ENCODE measurements at regions not wholly inside any gene's neighbourhood (a gene's known extent, or its start where the extent isn't known, plus 50 kb on each side); places are given as distances from the start of the nearest gene placed in this dataset.
"Not testable (repeated sequence)": the region's sequence is repeated elsewhere in the genome, so short reads cannot be mapped to it uniquely, and the experiment has no call there.

DNA sequence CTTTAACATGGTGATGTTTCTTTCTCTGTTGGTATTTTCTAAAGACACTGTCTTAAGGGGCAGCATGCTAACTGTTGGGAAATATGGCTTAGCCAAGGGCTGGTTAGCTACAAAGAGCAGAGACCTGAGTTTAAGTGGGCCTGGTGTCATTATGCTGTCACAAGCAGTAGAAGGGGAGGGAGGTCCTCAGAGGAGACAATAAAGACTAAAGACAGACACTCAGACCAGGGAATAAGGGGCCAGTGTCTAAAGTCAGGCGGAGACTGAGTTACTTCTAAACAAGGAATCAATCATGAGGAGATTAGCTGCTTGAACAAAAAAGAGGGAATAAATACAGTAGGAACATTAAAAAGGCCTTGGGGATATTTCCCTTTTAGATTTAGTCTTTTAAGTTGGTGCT lies 142.7 kb upstream of the DPPA4 start:
- no peak for ATAC-seq
- Mint-ChIP-seq H3K4me1 (no peaks in the 10 kb centered on the region), H3K4me3 (no peak overlapping the region), H3K36me3 (no peaks in the 10 kb centered on the region), H3K27ac (peak overlapping the region in 1 of 10 donors; percentile 35), H3K27me3 (peaks cover 0 to 8% (median 2%) of the 10 kb centered on the region in 5 donors), H3K9me3 (peaks cover 0 to under 1% (median 0%) of the 10 kb centered on the region in 9 donors)
- DNase-seq, result no peak
- POLR2A ChIA-PET, result no interaction called here

DNA sequence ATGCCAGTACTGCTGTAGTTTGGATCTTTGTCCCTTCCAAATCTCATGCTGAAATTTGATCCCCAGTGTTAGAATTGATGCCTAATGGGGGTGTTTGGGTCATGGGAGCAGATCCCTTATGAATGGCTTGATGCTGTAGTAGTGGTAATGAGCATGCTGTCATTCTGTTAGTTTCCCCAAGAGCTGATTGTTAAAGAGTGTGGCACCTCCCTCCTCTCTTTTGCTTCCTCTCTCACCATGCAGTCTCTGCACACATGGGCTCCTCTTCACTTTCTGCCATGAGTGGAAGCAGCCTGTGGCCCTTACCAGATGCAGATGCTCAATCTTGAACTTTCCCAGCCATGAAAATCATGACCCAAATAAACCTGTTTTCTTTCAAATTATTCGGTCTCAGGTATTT lies 141.3 kb upstream of the DPPA4 start:
- POLR2A ChIA-PET, result no interaction called here
- H3K27ac Mint-ChIP-seq, result no peak overlapping the region
- DNase-seq (no peak), ATAC-seq (no peak)
- H3K4me1 Mint-ChIP-seq, result no peaks in the 10 kb centered on the region
- no peaks in the 10 kb centered on the region for H3K36me3 Mint-ChIP-seq
- peaks cover 0 to 8% (median 2%) of the 10 kb centered on the region in 5 donors for H3K27me3 Mint-ChIP-seq
- peaks cover 0 to 4% (median 0%) of the 10 kb centered on the region in 9 donors for H3K9me3 Mint-ChIP-seq
- no peak overlapping the region for H3K4me3 Mint-ChIP-seq

DNA sequence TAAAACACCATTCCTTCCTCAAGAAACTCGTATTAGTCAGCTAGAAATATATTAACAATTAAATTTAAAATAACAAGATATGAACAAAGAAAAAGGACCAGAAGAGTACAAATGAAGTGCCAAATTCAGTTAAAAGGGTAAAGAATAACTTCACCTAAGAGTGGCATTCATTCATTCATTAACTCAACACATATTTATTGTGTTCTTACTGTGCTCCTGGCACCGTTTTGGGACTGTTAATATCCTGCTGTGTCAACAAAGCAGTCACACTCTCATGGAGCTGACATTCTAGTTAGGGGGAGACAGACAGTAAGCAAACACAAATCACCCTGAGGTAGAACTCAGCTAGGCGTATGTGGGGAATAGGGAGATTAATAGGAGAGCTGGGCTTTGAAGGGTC lies 123.6 kb upstream of the DPPA4 start:
- Mint-ChIP-seq H3K27me3 (peaks cover 0 to 23% (median 5%) of the 10 kb centered on the region in 5 donors), H3K27ac (no peak overlapping the region)

DNA sequence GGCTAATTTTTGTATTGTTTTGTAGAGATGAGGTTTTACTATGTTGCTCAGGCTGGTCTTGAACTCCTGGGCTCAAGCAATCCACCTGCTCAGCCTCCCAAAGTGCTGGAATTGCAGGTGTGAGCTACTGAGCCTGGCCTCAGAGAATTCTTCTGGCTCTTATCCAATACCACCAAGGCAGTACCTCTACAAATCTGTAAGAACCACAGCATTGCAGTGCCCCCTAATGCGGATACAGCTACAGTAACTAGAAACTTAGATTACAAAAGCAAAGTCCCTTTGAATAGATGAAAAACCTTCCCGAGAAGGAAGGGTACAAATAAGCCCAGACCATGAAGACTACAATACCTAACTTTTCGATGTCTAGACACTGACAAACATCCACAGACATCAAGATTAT lies 107.9 kb upstream of the DPPA4 start:
- peaks cover 15 to 40% (median 27%) of the 10 kb centered on the region in 9 donors for H3K9me3 Mint-ChIP-seq
- peaks cover 0 to 23% (median 10%) of the 10 kb centered on the region in 3 donors for H3K36me3 Mint-ChIP-seq
- peaks cover 0 to 10% (median 0%) of the 10 kb centered on the region in 5 donors for H3K27me3 Mint-ChIP-seq
- DNase-seq (no peak), ATAC-seq (no peak)
- no peak overlapping the region for H3K4me3 Mint-ChIP-seq
- POLR2A ChIA-PET, result no interaction called here
- H3K27ac Mint-ChIP-seq, result no peak overlapping the region
- H3K4me1 Mint-ChIP-seq, result no peaks in the 10 kb centered on the region

More for the DNA sequence above, 123.6 kb upstream of the DPPA4 start:
- DNase-seq, result no peak
- Mint-ChIP-seq H3K4me3 (no peak overlapping the region), H3K9me3 (peaks cover 0 to 15% (median 4%) of the 10 kb centered on the region in 9 donors), H3K36me3 (no peaks in the 10 kb centered on the region), H3K4me1 (no peaks in the 10 kb centered on the region)
- POLR2A ChIA-PET, result no interaction called here
- no peak for ATAC-seq

DNA sequence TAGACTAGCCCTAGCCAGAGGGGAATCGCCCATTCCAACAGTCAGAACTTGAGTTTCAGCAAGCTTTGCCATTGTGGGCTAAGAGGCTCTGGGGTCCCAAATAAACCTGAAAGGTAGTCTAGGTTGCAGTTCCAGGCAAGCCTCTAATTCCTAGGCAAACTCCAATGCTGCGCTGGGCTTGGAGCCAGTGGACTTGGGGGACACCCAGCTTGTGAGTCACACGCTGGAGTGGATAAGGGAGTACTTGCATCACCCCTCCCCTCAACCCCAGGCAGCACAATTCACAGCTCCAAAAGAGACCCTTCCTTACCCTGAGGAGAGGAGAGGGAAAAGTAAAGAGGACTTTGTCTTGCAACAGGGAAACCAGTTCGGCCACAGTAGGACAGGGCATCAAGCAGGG lies 105.2 kb upstream of the DPPA4 start:
- no peak for DNase-seq
- Mint-ChIP-seq H3K4me3 (no peak overlapping the region), H3K27me3 (peaks cover 0 to 11% (median 0%) of the 10 kb centered on the region in 5 donors), H3K4me1 (no peaks in the 10 kb centered on the region), H3K9me3 (peaks cover 10 to 26% (median 22%) of the 10 kb centered on the region in 9 donors), H3K36me3 (peaks cover 0 to 20% (median 8%) of the 10 kb centered on the region in 3 donors), H3K27ac (peak overlapping the region in 1 of 10 donors; percentile 57)
- ATAC-seq, result no peak
- POLR2A ChIA-PET, result no interaction called here

DNA sequence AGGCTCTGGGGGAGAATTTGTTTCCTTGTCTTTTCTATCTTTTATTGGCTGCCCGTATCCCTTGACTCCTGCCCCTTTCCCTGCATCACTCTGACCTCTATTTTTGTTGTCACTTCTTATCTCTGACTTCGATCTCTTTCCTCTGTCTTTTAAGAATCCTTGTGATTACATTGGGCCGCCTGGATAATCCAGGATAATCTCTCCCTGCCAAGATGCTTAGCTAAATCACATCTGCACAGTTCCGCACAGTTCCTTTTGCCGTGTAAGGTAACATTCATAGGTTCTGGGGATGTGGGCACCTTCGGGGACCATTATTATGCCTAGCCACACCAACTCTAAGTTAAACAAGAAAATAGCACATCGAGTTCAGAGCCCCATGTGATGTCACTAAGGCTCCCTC lies 103.0 kb upstream of the DPPA4 start:
- POLR2A ChIA-PET, result no interaction called here
- ATAC-seq, result no peak
- peaks cover 0 to 3% (median 0%) of the 10 kb centered on the region in 3 donors for H3K36me3 Mint-ChIP-seq

DNA sequence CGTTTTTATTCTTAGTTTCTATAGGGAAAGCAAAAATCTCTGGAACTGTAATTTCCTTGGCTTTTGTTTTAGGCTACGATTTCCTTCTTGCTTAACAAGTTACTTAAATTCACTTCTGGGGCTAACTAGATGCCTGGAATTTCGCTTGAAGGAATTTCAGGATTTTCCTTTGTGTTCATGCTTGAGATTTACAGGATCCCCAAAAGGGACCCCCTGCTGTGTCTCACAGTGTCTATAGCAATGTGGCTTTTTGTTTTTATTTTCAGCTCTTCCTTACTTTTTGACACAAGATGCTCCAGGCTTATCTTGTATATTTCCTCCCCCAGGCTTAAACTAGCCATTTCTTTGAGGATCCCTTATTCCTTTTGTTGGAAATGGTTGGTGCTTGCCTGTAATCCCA lies 95.5 kb upstream of the DPPA4 start:
- ATAC-seq, result no peak
- Mint-ChIP-seq H3K27me3 (peaks cover 0 to 3% (median 0%) of the 10 kb centered on the region in 5 donors), H3K4me1 (peaks cover 0 to 10% (median 0%) of the 10 kb centered on the region in 4 donors), H3K36me3 (no peaks in the 10 kb centered on the region), H3K27ac (no peak overlapping the region), H3K4me3 (no peak overlapping the region), H3K9me3 (peaks cover 0 to 7% (median 0%) of the 10 kb centered on the region in 9 donors)
- POLR2A ChIA-PET, result no interaction called here
- no peak for DNase-seq

More for the DNA sequence above, 103.0 kb upstream of the DPPA4 start:
- Mint-ChIP-seq H3K4me1 (no peaks in the 10 kb centered on the region), H3K4me3 (no peak overlapping the region), H3K27me3 (peaks cover 0 to 11% (median 0%) of the 10 kb centered on the region in 5 donors), H3K9me3 (peaks cover 0 to 8% (median 2%) of the 10 kb centered on the region in 9 donors), H3K27ac (no peak overlapping the region)
- no peak for DNase-seq

DNA sequence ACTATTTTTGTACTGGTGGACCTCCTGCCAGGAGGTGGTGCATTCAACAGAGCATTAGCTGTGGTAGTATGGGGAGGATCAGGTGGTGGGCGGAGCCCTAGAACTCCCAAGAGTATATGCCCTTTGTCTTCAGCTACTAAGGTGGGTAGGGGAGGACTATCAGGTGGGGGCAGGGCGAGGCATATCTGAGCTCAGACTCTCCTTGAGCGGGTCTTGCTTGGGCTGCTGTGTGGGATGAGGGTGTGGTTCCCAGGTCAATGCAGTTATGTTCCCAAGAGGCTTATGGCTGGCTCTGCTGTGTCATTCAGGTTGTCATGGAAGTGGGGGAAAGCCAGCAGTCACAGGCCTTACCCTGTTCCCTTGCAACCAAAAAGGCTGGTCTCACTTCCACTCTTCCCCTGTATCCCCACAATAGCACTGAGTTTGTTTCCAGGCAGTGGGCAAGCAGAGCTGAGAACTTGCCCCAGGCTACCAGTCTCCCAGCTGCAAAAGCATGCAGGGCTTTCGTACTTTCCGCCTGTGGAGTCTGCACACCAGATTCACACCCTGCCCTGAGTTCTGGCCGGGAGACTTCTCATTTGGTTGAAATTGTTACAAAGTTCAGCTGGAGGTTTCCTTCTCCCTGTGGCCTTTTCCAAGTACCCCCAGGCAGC lies 93.7 kb upstream of the DPPA4 start:
- Mint-ChIP-seq H3K27me3 (peaks cover 0 to 3% (median 3%) of the 10 kb centered on the region in 5 donors), H3K4me1 (peaks cover 0 to 13% (median 0%) of the 10 kb centered on the region in 4 donors), H3K36me3 (no peaks in the 10 kb centered on the region), H3K4me3 (no peak overlapping the region), H3K27ac (no peak overlapping the region), H3K9me3 (peaks cover 0 to 10% (median 0%) of the 10 kb centered on the region in 9 donors)
- POLR2A ChIA-PET, result no interaction called here
- DNase-seq, result no peak
- no peak for ATAC-seq

DNA sequence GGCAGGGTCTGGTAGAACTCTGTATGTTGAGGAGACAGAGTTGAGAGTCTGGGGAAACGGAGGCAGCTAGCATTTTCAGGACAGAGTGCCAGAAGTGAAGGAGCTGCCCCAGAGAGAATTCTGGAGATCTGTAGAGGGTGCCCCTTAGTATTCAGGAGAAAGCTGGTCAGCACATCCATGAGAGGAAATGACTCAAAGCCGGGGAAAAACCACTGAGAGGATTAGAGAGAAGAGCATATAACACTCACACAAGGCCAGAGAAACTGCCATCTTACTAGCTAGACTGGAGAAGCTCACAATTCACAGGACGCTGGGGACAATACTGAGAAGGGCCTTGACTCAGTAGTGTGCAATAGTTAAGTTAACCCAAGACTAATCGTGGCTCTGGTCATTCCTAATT lies 75.7 kb upstream of the DPPA4 start:
- Mint-ChIP-seq H3K36me3 (no peaks in the 10 kb centered on the region), H3K27ac (no peak overlapping the region), H3K27me3 (peaks cover 0 to 5% (median 1%) of the 10 kb centered on the region in 5 donors), H3K4me1 (peaks cover 0 to 10% (median 0%) of the 10 kb centered on the region in 4 donors), H3K4me3 (no peak overlapping the region), H3K9me3 (peaks cover 0 to 5% (median 0%) of the 10 kb centered on the region in 9 donors)
- ATAC-seq (no peak), DNase-seq (no peak)
- POLR2A ChIA-PET, result no interaction called here

DNA sequence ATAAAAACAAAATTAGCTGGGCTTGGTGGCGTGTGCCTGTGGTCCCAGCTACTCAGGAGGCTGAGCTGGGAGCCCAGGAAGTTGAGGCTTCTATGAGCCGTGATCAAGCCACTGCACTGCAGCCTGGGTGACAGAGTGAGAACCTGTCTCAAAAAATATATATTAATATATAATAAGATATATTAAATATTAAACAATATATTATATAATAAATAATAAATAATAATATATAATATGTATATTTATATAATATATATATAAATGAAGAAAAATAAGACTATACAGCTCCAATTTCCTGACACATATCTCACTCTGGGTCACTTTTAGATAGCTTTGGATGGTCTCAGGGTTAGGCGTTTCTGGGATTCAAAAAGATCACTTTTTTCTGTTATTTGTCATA lies 74.2 kb upstream of the DPPA4 start:
- H3K4me1 Mint-ChIP-seq, result peaks cover 0 to 10% (median 0%) of the 10 kb centered on the region in 4 donors
- peaks cover 0 to 10% (median 0%) of the 10 kb centered on the region in 9 donors for H3K9me3 Mint-ChIP-seq
- no peak for DNase-seq
- peaks cover 0 to 11% (median 5%) of the 10 kb centered on the region in 5 donors for H3K27me3 Mint-ChIP-seq
- ATAC-seq, result no peak
- no peak overlapping the region for H3K27ac Mint-ChIP-seq
- no peaks in the 10 kb centered on the region for H3K36me3 Mint-ChIP-seq
- POLR2A ChIA-PET, result no interaction called here
- H3K4me3 Mint-ChIP-seq, result peak overlapping the region in 1 of 10 donors; percentile 32

DNA sequence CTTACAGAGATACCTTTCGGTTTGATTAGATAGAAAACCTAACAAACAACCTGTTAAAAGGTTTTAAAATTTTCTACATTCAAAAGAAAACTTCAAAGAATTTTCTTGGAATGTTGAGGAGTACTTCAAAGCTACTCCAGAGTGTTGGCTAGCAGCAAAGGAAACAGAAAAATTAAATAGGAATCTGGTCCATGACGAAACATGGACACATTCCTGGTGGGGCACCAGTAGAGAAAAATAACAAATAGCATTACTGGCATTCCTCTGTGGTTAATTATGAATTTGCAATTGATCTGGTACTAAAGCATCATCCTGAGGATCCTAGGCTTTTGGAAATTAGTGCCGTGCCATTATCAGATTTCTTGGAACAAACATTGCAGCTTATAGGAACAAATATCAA lies 59.5 kb upstream of the DPPA4 start:
- Mint-ChIP-seq H3K36me3 (no peaks in the 10 kb centered on the region), H3K4me3 (no peak overlapping the region), H3K4me1 (no peaks in the 10 kb centered on the region), H3K27ac (no peak overlapping the region), H3K9me3 (no peaks in the 10 kb centered on the region), H3K27me3 (no peaks in the 10 kb centered on the region)
- no peak for ATAC-seq
- POLR2A ChIA-PET, result no interaction called here
- DNase-seq, result no peak

DNA sequence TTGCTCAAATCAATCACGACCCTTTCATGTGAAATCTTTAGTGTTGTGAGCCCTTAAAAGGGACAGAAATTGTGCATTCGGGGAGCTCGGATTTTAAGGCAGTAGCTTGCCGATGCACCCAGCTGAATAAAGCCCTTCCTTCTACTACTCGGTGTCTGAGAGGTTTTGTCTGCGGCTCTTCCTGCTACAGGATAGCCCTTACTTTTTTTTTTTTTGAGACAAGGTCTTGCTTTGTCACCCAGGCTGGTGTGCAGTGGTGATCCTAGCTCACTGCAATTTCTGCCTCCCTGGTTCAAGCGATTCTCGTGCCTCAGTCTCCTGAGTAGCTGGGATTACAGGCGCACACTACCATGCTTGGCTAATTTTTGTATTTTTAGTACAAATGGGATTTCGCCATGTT lies 56.4 kb upstream of the DPPA4 start:
- H3K4me1 Mint-ChIP-seq, DNase-seq, H3K36me3 Mint-ChIP-seq, ATAC-seq, H3K27ac Mint-ChIP-seq, H3K9me3 Mint-ChIP-seq, POLR2A ChIA-PET, H3K4me3 Mint-ChIP-seq: not testable (repeated sequence)
- H3K27me3 Mint-ChIP-seq, result peaks cover 0 to 11% (median 3%) of the 10 kb centered on the region in 5 donors

DNA sequence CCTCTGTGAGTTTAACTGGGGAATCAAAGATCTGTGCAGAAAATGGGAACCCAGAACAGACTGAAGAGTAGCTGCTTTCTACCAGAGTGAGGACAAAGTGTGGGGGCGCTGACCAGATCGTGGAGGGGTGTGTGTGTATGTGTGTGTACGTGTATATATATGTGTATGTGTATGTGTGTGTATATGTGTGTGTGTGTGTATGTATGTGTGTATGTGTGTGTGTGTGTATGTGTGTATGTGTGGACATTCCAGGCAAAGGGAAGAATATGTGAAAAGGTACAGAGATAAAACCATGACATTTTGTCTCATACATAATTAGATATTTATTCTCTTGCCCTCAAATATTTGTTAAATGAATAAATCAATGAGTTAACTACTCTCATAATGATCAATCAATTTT lies 54.9 kb upstream of the DPPA4 start:
- H3K27ac Mint-ChIP-seq, result peak overlapping the region in 1 of 10 donors; percentile 51
- POLR2A ChIA-PET, result no interaction called here
- DNase-seq, result no peak
- no peaks in the 10 kb centered on the region for H3K36me3 Mint-ChIP-seq
- H3K4me1 Mint-ChIP-seq, result peaks cover 0 to 1% (median 0%) of the 10 kb centered on the region in 4 donors
- ATAC-seq, result no peak
- H3K27me3 Mint-ChIP-seq, result peaks cover 0 to 11% (median 3%) of the 10 kb centered on the region in 5 donors
- H3K9me3 Mint-ChIP-seq, result no peaks in the 10 kb centered on the region
- no peak overlapping the region for H3K4me3 Mint-ChIP-seq

DNA sequence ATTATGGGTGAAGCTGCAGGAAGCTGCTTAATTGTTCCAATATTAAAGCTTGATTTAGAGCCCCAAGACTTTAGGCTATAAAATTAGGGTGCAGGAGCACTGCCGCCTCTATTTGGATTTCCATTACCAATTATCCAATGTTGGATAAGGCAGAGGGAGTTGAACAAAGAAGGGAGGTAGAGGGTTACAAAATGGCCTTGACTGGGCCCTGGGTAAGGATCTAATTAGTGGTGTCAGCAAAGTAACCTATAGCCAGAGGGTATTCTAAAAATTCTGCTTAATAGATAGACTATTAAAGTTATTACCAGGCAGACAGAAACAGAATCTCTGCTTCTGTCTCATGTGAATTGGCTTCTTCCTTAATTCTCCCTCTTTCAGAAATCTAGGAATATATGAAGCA lies 50.3 kb upstream of the DPPA4 start:
- peaks cover 0 to 1% (median 0%) of the 10 kb centered on the region in 9 donors for H3K9me3 Mint-ChIP-seq
- H3K36me3 Mint-ChIP-seq, result no peaks in the 10 kb centered on the region
- POLR2A ChIA-PET, result no interaction called here
- no peak overlapping the region for H3K4me3 Mint-ChIP-seq
- no peak for ATAC-seq
- H3K27me3 Mint-ChIP-seq, result peaks cover 1 to 11% (median 3%) of the 10 kb centered on the region in 5 donors
- no peak overlapping the region for H3K27ac Mint-ChIP-seq
- peaks cover 0 to 1% (median 0%) of the 10 kb centered on the region in 4 donors for H3K4me1 Mint-ChIP-seq
- no peak for DNase-seq

All from naive thymus-derived CD8-positive, alpha-beta T cell (primary cell).